ENCODE measurements at regions not wholly inside any gene's neighbourhood (a gene's known extent, or its start where the extent isn't known, plus 50 kb on each side); places are given as distances from the start of the nearest gene placed in this dataset.

DNA sequence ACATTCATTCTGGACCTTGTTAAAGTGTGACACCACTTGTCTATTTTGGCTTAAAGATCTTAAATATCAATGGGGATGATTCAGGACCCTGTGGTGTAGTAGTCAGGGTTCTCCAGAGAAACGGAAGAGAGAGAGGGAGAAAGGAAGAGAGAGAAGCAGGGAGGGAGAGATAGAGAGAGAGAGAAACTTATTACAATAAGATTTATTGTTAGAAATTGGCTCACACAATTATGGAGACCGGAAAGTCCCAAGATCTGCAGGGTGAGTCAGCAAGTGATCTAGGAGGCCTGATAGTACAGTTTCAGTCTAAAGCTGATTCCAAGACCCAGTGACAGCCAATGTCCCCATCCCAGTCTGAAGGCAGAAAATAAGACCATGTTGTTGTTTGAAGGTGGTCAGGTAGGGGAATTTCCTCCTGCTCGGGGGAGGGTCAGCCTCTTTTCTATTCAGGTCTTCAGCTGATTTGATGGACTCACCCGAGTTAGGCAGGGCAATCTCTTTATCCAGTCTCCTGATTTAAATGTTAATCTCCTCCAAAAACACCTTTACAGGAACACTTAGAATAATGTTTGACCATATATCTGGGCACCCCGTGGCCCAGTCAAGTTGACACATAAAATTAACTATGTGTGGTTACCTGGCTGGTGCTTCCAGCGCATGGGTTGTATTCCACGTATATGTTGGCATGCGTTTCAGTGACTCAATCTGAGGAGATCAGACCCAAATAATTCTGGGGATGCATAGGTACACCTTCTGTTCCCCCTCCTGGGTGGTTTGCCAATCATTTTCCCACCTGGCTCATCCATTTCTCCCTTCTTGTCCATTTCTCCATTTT, 1350.5 kb downstream of the TBC1D22A start:
- no peak for FAIRE-seq
- Histone ChIP-seq H3K27me3 (ENCODE audit: control insufficient read depth, insufficient read depth, low read length) (no peaks in the 10 kb centered on the region), H3K4me3 (ENCODE audit: low read depth, low read length) (no peak overlapping the region), H3K36me3 (ENCODE audit: control insufficient read depth, insufficient read depth, low read length) (no peaks in the 10 kb centered on the region)
- no peak for DNase-seq (ENCODE audit: low read depth)
- no peak for TF ChIP-seq CTCF (IDR thresholded peaks at IDR 0.05; ENCODE audit: insufficient read depth, low read length, severe bottlenecking)

DNA sequence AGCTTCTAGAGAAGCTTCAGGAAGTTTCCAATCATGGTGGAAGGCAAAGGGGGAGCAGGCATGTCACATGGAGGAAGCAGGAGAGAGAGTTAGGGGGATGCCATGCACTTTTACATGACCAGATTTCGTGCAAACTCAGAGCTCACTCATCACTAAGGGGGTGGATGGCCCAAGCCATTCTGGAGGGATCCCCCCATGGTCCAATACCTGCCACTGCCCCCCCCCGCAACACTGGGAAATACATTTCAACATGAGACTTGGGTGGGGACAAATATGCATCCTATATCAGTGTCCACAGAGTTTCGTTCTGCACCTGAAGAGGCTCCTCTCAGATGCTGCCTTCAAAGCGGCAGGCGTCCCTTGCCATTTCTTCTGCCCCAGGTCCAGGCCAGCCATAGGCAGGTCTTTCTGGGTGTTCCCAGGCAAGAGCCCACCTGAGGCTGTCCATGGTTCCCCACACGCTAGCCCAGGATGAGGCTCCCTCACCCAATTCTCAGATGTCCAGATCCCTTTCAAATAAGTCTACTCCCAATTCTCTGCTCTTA, 1344.3 kb downstream of the TBC1D22A start:
- FAIRE-seq (no peak), DNase-seq (ENCODE audit: low read depth) (no peak)
- H3K4me3 ChIP-seq (ENCODE audit: low read depth, low read length): no peak overlapping the region
- no peaks in the 10 kb centered on the region for H3K36me3 ChIP-seq (ENCODE audit: control insufficient read depth, insufficient read depth, low read length)
- TF ChIP-seq CTCF (IDR thresholded peaks at IDR 0.05; ENCODE audit: insufficient read depth, low read length, severe bottlenecking): no peak
- no peaks in the 10 kb centered on the region for H3K27me3 ChIP-seq (ENCODE audit: control insufficient read depth, insufficient read depth, low read length)

GRCh38 chr22:48106215-48106614, 1343.8 kb downstream of the TBC1D22A start:
- H3K27me3 ChIP-seq (ENCODE audit: control insufficient read depth, insufficient read depth, low read length): no peaks in the 10 kb centered on the region
- no peak for DNase-seq (ENCODE audit: low read depth)

GRCh38 chr22:48105259-48105658, 1342.8 kb downstream of the TBC1D22A start:
- FAIRE-seq: no peak

More at GRCh38 chr22:48106215-48106614, 1343.8 kb downstream of the TBC1D22A start:
- no peak for FAIRE-seq
- Histone ChIP-seq H3K36me3 (ENCODE audit: control insufficient read depth, insufficient read depth, low read length) (no peaks in the 10 kb centered on the region), H3K4me3 (ENCODE audit: low read depth, low read length) (no peak overlapping the region)
- no peak for TF ChIP-seq CTCF (IDR thresholded peaks at IDR 0.05; ENCODE audit: insufficient read depth, low read length, severe bottlenecking)

DNA sequence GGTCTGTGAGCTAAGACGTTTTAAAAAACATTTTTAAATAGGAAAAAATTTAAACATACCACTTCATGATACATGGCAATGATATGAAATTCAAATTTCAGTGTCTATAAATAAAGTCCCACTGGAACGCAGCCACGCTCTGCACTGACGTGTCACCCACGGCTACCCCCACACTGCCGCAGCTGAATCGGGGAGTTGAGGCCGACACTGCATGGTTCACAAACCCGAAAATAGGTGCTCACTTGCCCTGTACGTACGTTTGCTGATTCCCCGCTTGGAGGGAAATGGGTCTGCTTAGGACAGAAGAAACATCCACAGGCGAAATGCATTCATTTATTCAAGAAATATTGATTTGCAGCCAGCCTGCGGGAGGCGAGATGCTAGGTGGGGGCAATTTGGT, 1342.3 kb downstream of the TBC1D22A start:
- Histone ChIP-seq H3K36me3 (ENCODE audit: control insufficient read depth, insufficient read depth, low read length) (no peaks in the 10 kb centered on the region), H3K27me3 (ENCODE audit: control insufficient read depth, insufficient read depth, low read length) (no peaks in the 10 kb centered on the region), H3K4me3 (ENCODE audit: low read depth, low read length) (no peak overlapping the region)
- FAIRE-seq: no peak
- no peak for TF ChIP-seq CTCF (IDR thresholded peaks at IDR 0.05; ENCODE audit: insufficient read depth, low read length, severe bottlenecking)
- no peak for DNase-seq (ENCODE audit: low read depth)

More at GRCh38 chr22:48105259-48105658, 1342.8 kb downstream of the TBC1D22A start:
- TF ChIP-seq CTCF (IDR thresholded peaks at IDR 0.05; ENCODE audit: insufficient read depth, low read length, severe bottlenecking): no peak
- no peak overlapping the region for H3K4me3 ChIP-seq (ENCODE audit: low read depth, low read length)
- H3K27me3 ChIP-seq (ENCODE audit: control insufficient read depth, insufficient read depth, low read length): no peaks in the 10 kb centered on the region
- no peaks in the 10 kb centered on the region for H3K36me3 ChIP-seq (ENCODE audit: control insufficient read depth, insufficient read depth, low read length)
- no peak for DNase-seq (ENCODE audit: low read depth)

All from bronchial epithelial cell (primary cell).